IMR-90 (cell line): ENCODE measurements at regions not wholly inside any gene's neighbourhood (a gene's known extent, or its start where the extent isn't known, plus 50 kb on each side); places are given as distances from the start of the nearest gene placed in this dataset.

ENCODE experiments used
- ATAC-seq: fragments of 200-7000 bp; cut with Tn5 transposase; 2 replicates; pipeline ENCODE4 v1.9.1; 2020; ENCODE audit warnings: low read depth, mild to moderate bottlenecking, moderate library complexity
- BruUV-seq: library from RNA; stranded (reverse); fragments of 400-500 nt; replicated peaks from 2 replicates; lab custom pipeline; 2021; lab: Mats Ljungman, UMichigan
- CTCF ChIA-PET: fragments of 300-600 bp; formaldehyde crosslinking; extraction: SDS; loops from one replicate; lab custom pipeline; 2021; ENCODE audit warnings: antibody characterized with exemption; lab: Yijun Ruan, JAX
- POLR2A ChIA-PET: fragments of 300-600 bp; sonication (Branson Sonifier 250); formaldehyde crosslinking; loops from one replicate; lab custom pipeline; 2022; ENCODE audit warnings: antibody characterized with exemption; ENCODE audit not compliant: unreplicated experiment; lab: Charles Lee
- DNase-seq: peaks from one replicate; pipeline ENCODE4 v3.0.0; 2013
- H2AFZ ChIP-seq: replicated peaks from 2 replicates; pipeline ENCODE3; 2013; ENCODE audit warnings: low read length, mild to moderate bottlenecking; ENCODE audit not compliant: poor library complexity
- H2AK5ac ChIP-seq: 2 replicates; pipeline ENCODE4 v1.6.1; 2013; ENCODE audit warnings: low read depth, low read length, inconsistent platforms
- H2AK9ac ChIP-seq: replicated peaks from 2 replicates; pipeline ENCODE3; 2013; ENCODE audit warnings: mild to moderate bottlenecking, low read depth, low read length, moderate library complexity; ENCODE audit not compliant: poor library complexity
- H2BK120ac ChIP-seq: 2 replicates; pipeline ENCODE4 v1.6.1; 2013; ENCODE audit warnings: low read depth, low read length, inconsistent platforms
- H2BK15ac ChIP-seq: 3 replicates; pipeline ENCODE4 v1.6.1; 2013; ENCODE audit warnings: low read depth, low read length, inconsistent platforms
- H2BK20ac ChIP-seq: 2 replicates; pipeline ENCODE4 v1.6.1; 2013; ENCODE audit warnings: low read depth, mild to moderate bottlenecking, inconsistent platforms, low read length, moderate library complexity
- H2BK5ac ChIP-seq: 2 replicates; pipeline ENCODE4 v1.6.1; 2013; ENCODE audit warnings: mild to moderate bottlenecking, low read depth, low read length, inconsistent platforms; ENCODE audit not compliant: poor library complexity, severe bottlenecking
- H3K14ac ChIP-seq: replicated peaks from 2 replicates; pipeline ENCODE4 v1.6.1; 2013; ENCODE audit warnings: low read depth, low read length, inconsistent platforms
- H3K18ac ChIP-seq: 2 replicates; pipeline ENCODE4 v1.6.1; 2013; ENCODE audit warnings: low read depth, low read length, control low read depth
- H3K23ac ChIP-seq: 2 replicates; pipeline ENCODE4 v1.6.1; 2013; ENCODE audit warnings: low read depth, low read length, inconsistent platforms
- H3K27ac ChIP-seq: 2 replicates; pipeline ENCODE4 v1.5.1; 2013; ENCODE audit warnings: mild to moderate bottlenecking, control low read depth, low read length; ENCODE audit not compliant: insufficient read depth
- H3K27me3 ChIP-seq: 2 replicates; pipeline ENCODE4 v1.6.1; 2013; ENCODE audit warnings: low read length; ENCODE audit not compliant: control insufficient read depth, insufficient read depth
- H3K36me3 ChIP-seq: 2 replicates; pipeline ENCODE4 v1.6.1; 2013; ENCODE audit warnings: low read length, mixed read lengths; ENCODE audit not compliant: control insufficient read depth, insufficient read depth
- H3K4ac ChIP-seq: 2 replicates; pipeline ENCODE4 v1.6.1; 2013; ENCODE audit warnings: low read depth, low read length, inconsistent platforms
- H3K4me1 ChIP-seq: 2 replicates; pipeline ENCODE4 v1.6.1; 2013; ENCODE audit warnings: low read length, mixed read lengths; ENCODE audit not compliant: control insufficient read depth, insufficient read depth
- H3K4me2 ChIP-seq: 2 replicates; pipeline ENCODE4 v1.6.1; 2013; ENCODE audit warnings: low read depth, mild to moderate bottlenecking, control low read depth, low read length, moderate library complexity
- H3K4me3 ChIP-seq: 2 replicates; pipeline ENCODE4 v1.5.1; 2013; ENCODE audit warnings: low read depth, mild to moderate bottlenecking, control low read depth, low read length, moderate library complexity; ENCODE audit not compliant: insufficient read depth
- H3K56ac ChIP-seq: 2 replicates; pipeline ENCODE4 v1.6.1; 2013; ENCODE audit warnings: low read length, inconsistent platforms; ENCODE audit not compliant: insufficient read depth; ENCODE audit errors: extremely low read depth
- H3K79me1 ChIP-seq, 2 experiments: 2 replicates each; pipeline ENCODE4 v1.6.1; 2013; ENCODE audit warnings: low read length in 2 of 2, inconsistent platforms in 1 of 2, low read depth in 1 of 2
- H3K9ac ChIP-seq: 2 replicates; pipeline ENCODE4 v1.6.1; 2013; ENCODE audit warnings: low read depth, low read length, control low read depth
- H3K9me1 ChIP-seq: 2 replicates; pipeline ENCODE4 v1.6.1; 2013; ENCODE audit warnings: low read length, inconsistent platforms; ENCODE audit not compliant: insufficient read depth
- H3K9me3 ChIP-seq: 2 replicates; pipeline ENCODE4 v1.6.1; 2013; ENCODE audit warnings: low read length; ENCODE audit not compliant: control insufficient read depth, insufficient read depth
- H4K20me1 ChIP-seq: 2 replicates; pipeline ENCODE4 v1.6.1; 2013; ENCODE audit warnings: low read length, inconsistent platforms; ENCODE audit not compliant: insufficient read depth
- H4K5ac ChIP-seq: 2 replicates; pipeline ENCODE4 v1.6.1; 2013; ENCODE audit warnings: mild to moderate bottlenecking, low read depth, low read length, control low read depth
- H4K8ac ChIP-seq, 2 experiments: 2 replicates each; pipeline ENCODE4 v1.6.1; 2013; ENCODE audit warnings: low read depth in 2 of 2, low read length in 2 of 2, control low read depth in 1 of 2, inconsistent platforms in 1 of 2
- H4K91ac ChIP-seq: 2 replicates; pipeline ENCODE4 v1.6.1; 2013; ENCODE audit warnings: low read depth, low read length, inconsistent platforms; ENCODE audit not compliant: insufficient read depth
- FOS ChIP-seq: fragments of 150-350 bp; IDR thresholded peaks from 2 replicates; pipeline ENCODE4 v1.6.1; 2016; ENCODE audit warnings: low read depth, low read length
- NFE2L2 ChIP-seq: fragments of 150-350 bp; IDR thresholded peaks from 2 replicates; pipeline ENCODE4 v1.6.1; 2016; ENCODE audit warnings: low read depth, mild to moderate bottlenecking, low read length
- RAD21 ChIP-seq: IDR thresholded peaks from 2 replicates; pipeline ENCODE4 v1.6.1; 2012; ENCODE audit warnings: low read length, improper control_type of control experiment
- RFX5 ChIP-seq: IDR thresholded peaks from 2 replicates; pipeline ENCODE4 v1.8.0; 2012; ENCODE audit warnings: low read depth, mild to moderate bottlenecking, low read length, moderate library complexity
- WGBS, 2 experiments: methylation state at CpG; one replicate each; pipeline versions ENCODE4 v1.1.5 to v1.1.7; 2013; ENCODE audit warnings: missing lambda C conversion rate in 2 of 2; ENCODE audit not compliant: insufficient read length in 1 of 2; ENCODE audit errors: extremely low coverage in 2 of 2; 5-methylcytosine and 5-hydroxymethylcytosine counted together
- dilution Hi-C: fragments of 300-500 bp; cut with HindIII; formaldehyde crosslinking; loops from one replicate; pipeline ENCODE4 v1.14.3; 2018; ENCODE audit warnings: low sequenced_read_pairs; ENCODE audit not compliant: unreplicated experiment
- in situ Hi-C: fragments of 300-500 bp; cut with MboI; formaldehyde crosslinking; loops from 3 replicates; pipeline ENCODE4 v1.14.3; 2019; ENCODE audit warnings: low sequenced_read_pairs, inconsistent platforms, mixed read lengths
- intact Hi-C: fragments of 100-400 bp; cut with micrococcal nuclease; formaldehyde crosslinking; loops from 2 replicates; pipeline ENCODE4 v1.10.0; 2022

GRCh38 chr17:14903854-14904253, 361.3 kb downstream of the PMP22 start:
- WGBS, 2 experiments, result no CpG with 5 or more reads among the region's 1 CpG
- no peak overlapping the region for H3K18ac ChIP-seq
- H3K4ac ChIP-seq, result 0 out of 2 replicates have a peak overlapping the region, but pooled peaks have one; percentile 69
- peak; percentile 54 for DNase-seq
- peak overlapping the region; percentile 42 for H2BK5ac ChIP-seq
- H4K5ac ChIP-seq, result no peak overlapping the region
- H3K14ac ChIP-seq, result no peak overlapping the region
- H3K79me1 ChIP-seq, result no peaks in the 10 kb centered on the region
- no peak overlapping the region for H3K9ac ChIP-seq
- no peak overlapping the region for H4K91ac ChIP-seq
- intact Hi-C loops, result no loop called here
- H3K36me3 ChIP-seq, result no peaks in the 10 kb centered on the region
- in situ Hi-C loops, result no loop called here
- peak; percentile 81 for ATAC-seq
- no peak overlapping the region for H3K56ac ChIP-seq
- H2AK9ac ChIP-seq, result no peak overlapping the region
- 0 out of 2 replicates have a peak overlapping the region, but pooled peaks have one; percentile 72 for H2BK20ac ChIP-seq
- no peaks in the 10 kb centered on the region; the same call in 1 of the 2 replicates for H3K9me3 ChIP-seq
- no peaks in the 10 kb centered on the region for H3K27me3 ChIP-seq
- CTCF ChIA-PET, result interaction anchor here (0.5 kb wide), 1 partner anchor 1174 kb away, joined by 4 read pairs; no protein-coding TSS in a partner anchor
- peaks cover 4% of the 10 kb centered on the region; the same call in 1 of the 2 replicates for H3K4me1 ChIP-seq
- no peak overlapping the region for H3K27ac ChIP-seq
- H2AK5ac ChIP-seq, result no peak overlapping the region
- H2BK15ac ChIP-seq, result no peak overlapping the region; the same call in 2 of the 3 replicates
- H3K4me3 ChIP-seq, result no peak overlapping the region
- H3K23ac ChIP-seq, result peak overlapping the region; percentile 41; the same call in 1 of the 2 replicates
- dilution Hi-C loops, result no loop called here
- POLR2A ChIA-PET, result no interaction called here
- H3K4me2 ChIP-seq, result peak overlapping the region; percentile 55; the same call in 1 of the 2 replicates
- no peak for TF ChIP-seq NFE2L2
- TF ChIP-seq RFX5, result no peak
- TF ChIP-seq RAD21, result no peak
- no peak for TF ChIP-seq FOS
- H2BK120ac ChIP-seq, result peak overlapping the region; percentile 80
- BruUV-seq, result no TSS peak
- no peak overlapping the region; a peak in 1 of 4 replicates for H4K8ac ChIP-seq
- peaks cover 3% of the 10 kb centered on the region; the same call in 1 of the 2 replicates for H3K9me1 ChIP-seq
- H2AFZ ChIP-seq, result no peak overlapping the region
- H4K20me1 ChIP-seq, result no peaks in the 10 kb centered on the region
